GM23338 (cell line): ENCODE measurements at regions not wholly inside any gene's neighbourhood (a gene's known extent, or its start where the extent isn't known, plus 50 kb on each side); places are given as distances from the start of the nearest gene placed in this dataset.

ENCODE experiments used
- ATAC-seq: fragments of 200-7000 bp; cut with Tn5 transposase; 3 replicates; pipeline ENCODE4 v1.9.1; 2020
- DNase-seq: peaks from one replicate; pipeline ENCODE4 v3.0.0-alpha.2; 2015; ENCODE audit warnings: low spot score
- H2AFZ ChIP-seq: fragments of 200-600 bp; sonication (generic); 2 replicates; pipeline ENCODE4 v1.8.0; 2016; ENCODE audit warnings: antibody characterized with exemption, mild to moderate bottlenecking, moderate library complexity
- H3F3A ChIP-seq: fragments of 200-600 bp; sonication (generic); replicated peaks from 2 replicates; pipeline ENCODE4 v1.8.0; 2017; ENCODE audit warnings: antibody characterized with exemption, mixed run types, low read depth
- H3K27ac ChIP-seq: fragments of 200-600 bp; sonication (generic); 2 replicates; pipeline ENCODE4 v1.6.1; 2016; ENCODE audit warnings: low read depth
- H3K27me3 ChIP-seq: fragments of 200-600 bp; sonication (generic); 2 replicates; pipeline ENCODE4 v1.8.0; 2016; ENCODE audit warnings: mild to moderate bottlenecking, mixed run types, moderate library complexity; ENCODE audit not compliant: insufficient read depth
- H3K36me3 ChIP-seq: fragments of 200-600 bp; sonication (generic); 2 replicates; pipeline ENCODE4 v1.8.0; 2016; ENCODE audit warnings: mild to moderate bottlenecking; ENCODE audit not compliant: insufficient read depth
- H3K4me1 ChIP-seq: fragments of 200-600 bp; sonication (generic); 2 replicates; pipeline ENCODE4 v1.8.0; 2016; ENCODE audit warnings: mild to moderate bottlenecking, moderate library complexity; ENCODE audit not compliant: insufficient read depth
- H3K4me2 ChIP-seq: fragments of 200-600 bp; sonication (generic); 2 replicates; pipeline ENCODE4 v1.7.1; 2017; ENCODE audit warnings: mixed run types
- H3K4me3 ChIP-seq: fragments of 200-600 bp; sonication (generic); 2 replicates; pipeline ENCODE4 v1.6.1; 2016; ENCODE audit warnings: mixed run types
- H3K79me2 ChIP-seq: fragments of 200-600 bp; sonication (generic); replicated peaks from 2 replicates; pipeline ENCODE4 v1.8.0; 2017; ENCODE audit warnings: mild to moderate bottlenecking; ENCODE audit not compliant: insufficient read depth
- H3K9me2 ChIP-seq: fragments of 200-600 bp; sonication (generic); 2 replicates; pipeline ENCODE4 v1.8.0; 2017; ENCODE audit not compliant: insufficient read depth
- H4K20me1 ChIP-seq: fragments of 200-600 bp; sonication (generic); replicated peaks from 2 replicates; pipeline ENCODE4 v1.8.0; 2017; ENCODE audit warnings: mild to moderate bottlenecking; ENCODE audit not compliant: insufficient read depth
- H3K27ac Mint-ChIP-seq: 2 replicates; pipeline ENCODE4 v1.8.0; 2020; ENCODE audit warnings: inconsistent platforms, mild to moderate bottlenecking, moderate library complexity, mixed read lengths
- H3K27me3 Mint-ChIP-seq: 3 replicates; pipeline ENCODE4 v1.8.0; 2022; ENCODE audit warnings: low read depth, mild to moderate bottlenecking, moderate library complexity, mixed read lengths, inconsistent platforms; ENCODE audit not compliant: insufficient read depth, poor library complexity
- H3K36me3 Mint-ChIP-seq: 3 replicates; pipeline ENCODE4 v1.8.0; 2021; ENCODE audit warnings: low read depth, mild to moderate bottlenecking, inconsistent platforms, moderate library complexity, mixed read lengths
- H3K4me1 Mint-ChIP-seq: 3 replicates; pipeline ENCODE4 v1.8.0; 2020; ENCODE audit warnings: mild to moderate bottlenecking, inconsistent platforms, mixed read lengths
- H3K4me3 Mint-ChIP-seq: 3 replicates; pipeline ENCODE4 v1.8.0; 2021; ENCODE audit warnings: moderate library complexity, mild to moderate bottlenecking, inconsistent platforms, mixed read lengths
- H3K9me3 Mint-ChIP-seq: 3 replicates; pipeline ENCODE4 v1.8.0; 2020; ENCODE audit warnings: moderate library complexity, mild to moderate bottlenecking, inconsistent platforms, mixed read lengths
- CREB1 ChIP-seq: fragments of 250-450 bp; sonication (Bioruptor Pico); IDR thresholded peaks from 2 replicates; pipeline ENCODE4 v1.5.0; 2020; ENCODE audit warnings: low read depth, mild to moderate bottlenecking, moderate library complexity
- EZH2 ChIP-seq: fragments of 200-600 bp; sonication (generic); IDR thresholded peaks from one replicate; pipeline ENCODE4 v1.8.0; 2017; ENCODE audit warnings: antibody characterized with exemption, mild to moderate bottlenecking, low read depth; ENCODE audit not compliant: unreplicated experiment
- EZH2phosphoT487 ChIP-seq: fragments of 200-600 bp; sonication (generic); IDR thresholded peaks from one replicate; pipeline ENCODE4 v1.8.1; 2018; ENCODE audit warnings: antibody characterized with exemption; ENCODE audit not compliant: unreplicated experiment
- JUNB ChIP-seq: IDR thresholded peaks from one replicate; pipeline ENCODE4 v1.6.1; 2016; ENCODE audit warnings: antibody characterized with exemption; ENCODE audit not compliant: unreplicated experiment
- NANOG ChIP-seq: IDR thresholded peaks from 2 replicates; pipeline ENCODE4 v1.6.1; 2016; ENCODE audit warnings: antibody characterized with exemption, borderline replicate concordance
- POLR2AphosphoS5 ChIP-seq: IDR thresholded peaks from 2 replicates; pipeline ENCODE4 v1.6.1; 2016; ENCODE audit warnings: antibody characterized with exemption, low read depth
- STAT1 ChIP-seq: IDR thresholded peaks from one replicate; pipeline ENCODE4 v1.6.1; 2016; ENCODE audit warnings: antibody characterized with exemption; ENCODE audit not compliant: unreplicated experiment
- ZNF114 ChIP-seq: fragments of 250-450 bp; sonication (Bioruptor Pico); IDR thresholded peaks from 2 replicates; pipeline ENCODE4 v1.5.0; 2020; ENCODE audit warnings: mild to moderate bottlenecking, moderate library complexity
- ZNF331 ChIP-seq: fragments of 250-450 bp; sonication (Bioruptor Pico); IDR thresholded peaks from 2 replicates; pipeline ENCODE4 v1.5.0; 2020; ENCODE audit warnings: low read depth, mild to moderate bottlenecking, moderate library complexity
- TF ChIP-seq, protein P1 (sequence below): IDR thresholded peaks from 2 replicates; pipeline ENCODE4 v1.6.1; 2016; ENCODE audit warnings: antibody characterized with exemption
- TF ChIP-seq, protein P2 (sequence below): IDR thresholded peaks from one replicate; pipeline ENCODE4 v1.6.1; 2018; ENCODE audit warnings: antibody characterized with exemption; ENCODE audit not compliant: unreplicated experiment
- TF ChIP-seq, protein P3 (sequence below), 2 experiments: fragments of 200-600 bp in 1 of 2; sonication (generic) in 1 of 2; conservative IDR thresholded peaks; 2 replicates each; pipeline versions ENCODE4 v1.5.1 to v1.6.1; 2016 to 2017; ENCODE audit warnings: antibody characterized with exemption in 2 of 2, low read depth in 2 of 2, mild to moderate bottlenecking in 2 of 2, moderate library complexity in 1 of 2
- TF ChIP-seq, protein P4 (sequence below): fragments of 250-450 bp; sonication (Bioruptor Pico); IDR thresholded peaks from 2 replicates; pipeline ENCODE4 v1.5.0; 2020; ENCODE audit warnings: mild to moderate bottlenecking, moderate library complexity

DNA sequence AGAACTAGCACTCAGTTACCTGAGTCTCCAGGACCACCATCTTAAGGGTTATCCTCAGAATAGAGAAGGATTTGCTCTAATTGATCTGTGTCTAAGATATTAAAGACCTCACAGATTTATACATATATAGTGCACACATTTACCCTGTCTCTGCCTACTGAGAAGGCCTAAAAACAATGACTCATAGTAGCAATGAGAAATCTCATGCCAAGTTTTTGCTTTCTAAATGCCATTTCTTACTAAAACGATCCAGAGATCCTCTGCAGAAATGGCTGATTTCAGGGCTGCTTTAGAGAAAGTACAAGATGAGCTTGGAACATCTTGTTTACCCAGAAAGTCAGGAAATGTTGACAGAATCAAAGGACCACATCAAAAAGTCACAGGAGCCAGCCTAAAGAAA, 79.1 kb upstream of the INPP4B start:
- H3K4me1 Mint-ChIP-seq: peaks cover 2% of the 10 kb centered on the region; the same call in 2 of the 3 replicates
- Histone ChIP-seq H3K4me2 (no peak overlapping the region), H3K9me2 (no peaks in the 10 kb centered on the region), H3K27me3 (no peaks in the 10 kb centered on the region), H3K4me3 (no peak overlapping the region), H2AFZ (no peak overlapping the region), H4K20me1 (no peaks in the 10 kb centered on the region), H3K4me1 (no peaks in the 10 kb centered on the region), H3F3A (no peaks in the 10 kb centered on the region), H3K27ac (no peak overlapping the region), H3K79me2 (no peaks in the 10 kb centered on the region), H3K36me3 (no peaks in the 10 kb centered on the region)
- H3K27me3 Mint-ChIP-seq: no peaks in the 10 kb centered on the region
- H3K4me3 Mint-ChIP-seq: no peak overlapping the region
- no peaks in the 10 kb centered on the region; the same call in 2 of the 3 replicates for H3K9me3 Mint-ChIP-seq
- no peak for ATAC-seq
- no peaks in the 10 kb centered on the region for H3K36me3 Mint-ChIP-seq
- TF ChIP-seq JUNB: no peak
- TF ChIP-seq, protein P1, sequence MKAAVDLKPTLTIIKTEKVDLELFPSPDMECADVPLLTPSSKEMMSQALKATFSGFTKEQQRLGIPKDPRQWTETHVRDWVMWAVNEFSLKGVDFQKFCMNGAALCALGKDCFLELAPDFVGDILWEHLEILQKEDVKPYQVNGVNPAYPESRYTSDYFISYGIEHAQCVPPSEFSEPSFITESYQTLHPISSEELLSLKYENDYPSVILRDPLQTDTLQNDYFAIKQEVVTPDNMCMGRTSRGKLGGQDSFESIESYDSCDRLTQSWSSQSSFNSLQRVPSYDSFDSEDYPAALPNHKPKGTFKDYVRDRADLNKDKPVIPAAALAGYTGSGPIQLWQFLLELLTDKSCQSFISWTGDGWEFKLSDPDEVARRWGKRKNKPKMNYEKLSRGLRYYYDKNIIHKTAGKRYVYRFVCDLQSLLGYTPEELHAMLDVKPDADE: no peak
- TF ChIP-seq POLR2AphosphoS5: no peak
- TF ChIP-seq EZH2phosphoT487: no peak
- no peak for TF ChIP-seq CREB1 (CRISPR knock-in tag)
- TF ChIP-seq, protein P2, sequence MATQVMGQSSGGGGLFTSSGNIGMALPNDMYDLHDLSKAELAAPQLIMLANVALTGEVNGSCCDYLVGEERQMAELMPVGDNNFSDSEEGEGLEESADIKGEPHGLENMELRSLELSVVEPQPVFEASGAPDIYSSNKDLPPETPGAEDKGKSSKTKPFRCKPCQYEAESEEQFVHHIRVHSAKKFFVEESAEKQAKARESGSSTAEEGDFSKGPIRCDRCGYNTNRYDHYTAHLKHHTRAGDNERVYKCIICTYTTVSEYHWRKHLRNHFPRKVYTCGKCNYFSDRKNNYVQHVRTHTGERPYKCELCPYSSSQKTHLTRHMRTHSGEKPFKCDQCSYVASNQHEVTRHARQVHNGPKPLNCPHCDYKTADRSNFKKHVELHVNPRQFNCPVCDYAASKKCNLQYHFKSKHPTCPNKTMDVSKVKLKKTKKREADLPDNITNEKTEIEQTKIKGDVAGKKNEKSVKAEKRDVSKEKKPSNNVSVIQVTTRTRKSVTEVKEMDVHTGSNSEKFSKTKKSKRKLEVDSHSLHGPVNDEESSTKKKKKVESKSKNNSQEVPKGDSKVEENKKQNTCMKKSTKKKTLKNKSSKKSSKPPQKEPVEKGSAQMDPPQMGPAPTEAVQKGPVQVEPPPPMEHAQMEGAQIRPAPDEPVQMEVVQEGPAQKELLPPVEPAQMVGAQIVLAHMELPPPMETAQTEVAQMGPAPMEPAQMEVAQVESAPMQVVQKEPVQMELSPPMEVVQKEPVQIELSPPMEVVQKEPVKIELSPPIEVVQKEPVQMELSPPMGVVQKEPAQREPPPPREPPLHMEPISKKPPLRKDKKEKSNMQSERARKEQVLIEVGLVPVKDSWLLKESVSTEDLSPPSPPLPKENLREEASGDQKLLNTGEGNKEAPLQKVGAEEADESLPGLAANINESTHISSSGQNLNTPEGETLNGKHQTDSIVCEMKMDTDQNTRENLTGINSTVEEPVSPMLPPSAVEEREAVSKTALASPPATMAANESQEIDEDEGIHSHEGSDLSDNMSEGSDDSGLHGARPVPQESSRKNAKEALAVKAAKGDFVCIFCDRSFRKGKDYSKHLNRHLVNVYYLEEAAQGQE: no peak
- TF ChIP-seq STAT1: no peak
- TF ChIP-seq, protein P3, sequence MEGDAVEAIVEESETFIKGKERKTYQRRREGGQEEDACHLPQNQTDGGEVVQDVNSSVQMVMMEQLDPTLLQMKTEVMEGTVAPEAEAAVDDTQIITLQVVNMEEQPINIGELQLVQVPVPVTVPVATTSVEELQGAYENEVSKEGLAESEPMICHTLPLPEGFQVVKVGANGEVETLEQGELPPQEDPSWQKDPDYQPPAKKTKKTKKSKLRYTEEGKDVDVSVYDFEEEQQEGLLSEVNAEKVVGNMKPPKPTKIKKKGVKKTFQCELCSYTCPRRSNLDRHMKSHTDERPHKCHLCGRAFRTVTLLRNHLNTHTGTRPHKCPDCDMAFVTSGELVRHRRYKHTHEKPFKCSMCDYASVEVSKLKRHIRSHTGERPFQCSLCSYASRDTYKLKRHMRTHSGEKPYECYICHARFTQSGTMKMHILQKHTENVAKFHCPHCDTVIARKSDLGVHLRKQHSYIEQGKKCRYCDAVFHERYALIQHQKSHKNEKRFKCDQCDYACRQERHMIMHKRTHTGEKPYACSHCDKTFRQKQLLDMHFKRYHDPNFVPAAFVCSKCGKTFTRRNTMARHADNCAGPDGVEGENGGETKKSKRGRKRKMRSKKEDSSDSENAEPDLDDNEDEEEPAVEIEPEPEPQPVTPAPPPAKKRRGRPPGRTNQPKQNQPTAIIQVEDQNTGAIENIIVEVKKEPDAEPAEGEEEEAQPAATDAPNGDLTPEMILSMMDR (conservative IDR thresholded peaks at IDR 0.05; ENCODE audit: low read depth in 2 of 2): no peak
- TF ChIP-seq, protein P4, sequence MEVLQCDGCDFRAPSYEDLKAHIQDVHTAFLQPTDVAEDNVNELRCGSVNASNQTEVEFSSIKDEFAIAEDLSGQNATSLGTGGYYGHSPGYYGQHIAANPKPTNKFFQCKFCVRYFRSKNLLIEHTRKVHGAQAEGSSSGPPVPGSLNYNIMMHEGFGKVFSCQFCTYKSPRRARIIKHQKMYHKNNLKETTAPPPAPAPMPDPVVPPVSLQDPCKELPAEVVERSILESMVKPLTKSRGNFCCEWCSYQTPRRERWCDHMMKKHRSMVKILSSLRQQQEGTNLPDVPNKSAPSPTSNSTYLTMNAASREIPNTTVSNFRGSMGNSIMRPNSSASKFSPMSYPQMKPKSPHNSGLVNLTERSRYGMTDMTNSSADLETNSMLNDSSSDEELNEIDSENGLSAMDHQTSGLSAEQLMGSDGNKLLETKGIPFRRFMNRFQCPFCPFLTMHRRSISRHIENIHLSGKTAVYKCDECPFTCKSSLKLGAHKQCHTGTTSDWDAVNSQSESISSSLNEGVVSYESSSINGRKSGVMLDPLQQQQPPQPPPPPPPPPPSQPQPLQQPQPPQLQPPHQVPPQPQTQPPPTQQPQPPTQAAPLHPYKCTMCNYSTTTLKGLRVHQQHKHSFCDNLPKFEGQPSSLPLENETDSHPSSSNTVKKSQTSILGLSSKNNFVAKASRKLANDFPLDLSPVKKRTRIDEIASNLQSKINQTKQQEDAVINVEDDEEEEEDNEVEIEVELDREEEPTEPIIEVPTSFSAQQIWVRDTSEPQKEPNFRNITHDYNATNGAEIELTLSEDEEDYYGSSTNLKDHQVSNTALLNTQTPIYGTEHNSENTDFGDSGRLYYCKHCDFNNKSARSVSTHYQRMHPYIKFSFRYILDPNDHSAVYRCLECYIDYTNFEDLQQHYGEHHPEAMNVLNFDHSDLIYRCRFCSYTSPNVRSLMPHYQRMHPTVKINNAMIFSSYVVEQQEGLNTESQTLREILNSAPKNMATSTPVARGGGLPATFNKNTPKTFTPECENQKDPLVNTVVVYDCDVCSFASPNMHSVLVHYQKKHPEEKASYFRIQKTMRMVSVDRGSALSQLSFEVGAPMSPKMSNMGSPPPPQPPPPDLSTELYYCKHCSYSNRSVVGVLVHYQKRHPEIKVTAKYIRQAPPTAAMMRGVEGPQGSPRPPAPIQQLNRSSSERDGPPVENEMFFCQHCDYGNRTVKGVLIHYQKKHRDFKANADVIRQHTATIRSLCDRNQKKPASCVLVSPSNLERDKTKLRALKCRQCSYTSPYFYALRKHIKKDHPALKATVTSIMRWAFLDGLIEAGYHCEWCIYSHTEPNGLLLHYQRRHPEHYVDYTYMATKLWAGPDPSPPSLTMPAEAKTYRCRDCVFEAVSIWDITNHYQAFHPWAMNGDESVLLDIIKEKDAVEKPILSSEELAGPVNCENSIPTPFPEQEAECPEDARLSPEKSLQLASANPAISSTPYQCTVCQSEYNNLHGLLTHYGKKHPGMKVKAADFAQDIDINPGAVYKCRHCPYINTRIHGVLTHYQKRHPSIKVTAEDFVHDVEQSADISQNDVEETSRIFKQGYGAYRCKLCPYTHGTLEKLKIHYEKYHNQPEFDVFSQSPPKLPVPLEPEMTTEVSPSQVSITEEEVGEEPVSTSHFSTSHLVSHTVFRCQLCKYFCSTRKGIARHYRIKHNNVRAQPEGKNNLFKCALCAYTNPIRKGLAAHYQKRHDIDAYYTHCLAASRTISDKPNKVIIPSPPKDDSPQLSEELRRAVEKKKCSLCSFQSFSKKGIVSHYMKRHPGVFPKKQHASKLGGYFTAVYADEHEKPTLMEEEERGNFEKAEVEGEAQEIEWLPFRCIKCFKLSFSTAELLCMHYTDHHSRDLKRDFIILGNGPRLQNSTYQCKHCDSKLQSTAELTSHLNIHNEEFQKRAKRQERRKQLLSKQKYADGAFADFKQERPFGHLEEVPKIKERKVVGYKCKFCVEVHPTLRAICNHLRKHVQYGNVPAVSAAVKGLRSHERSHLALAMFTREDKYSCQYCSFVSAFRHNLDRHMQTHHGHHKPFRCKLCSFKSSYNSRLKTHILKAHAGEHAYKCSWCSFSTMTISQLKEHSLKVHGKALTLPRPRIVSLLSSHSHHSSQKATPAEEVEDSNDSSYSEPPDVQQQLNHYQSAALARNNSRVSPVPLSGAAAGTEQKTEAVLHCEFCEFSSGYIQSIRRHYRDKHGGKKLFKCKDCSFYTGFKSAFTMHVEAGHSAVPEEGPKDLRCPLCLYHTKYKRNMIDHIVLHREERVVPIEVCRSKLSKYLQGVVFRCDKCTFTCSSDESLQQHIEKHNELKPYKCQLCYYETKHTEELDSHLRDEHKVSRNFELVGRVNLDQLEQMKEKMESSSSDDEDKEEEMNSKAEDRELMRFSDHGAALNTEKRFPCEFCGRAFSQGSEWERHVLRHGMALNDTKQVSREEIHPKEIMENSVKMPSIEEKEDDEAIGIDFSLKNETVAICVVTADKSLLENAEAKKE (CRISPR knock-in tag): no peak
- no peak for TF ChIP-seq ZNF114 (CRISPR knock-in tag)
- TF ChIP-seq NANOG: no peak
- TF ChIP-seq EZH2: no peak
- no peak for TF ChIP-seq ZNF331
- DNase-seq: no peak
- H3K27ac Mint-ChIP-seq: no peak overlapping the region
